NCI-H2227 treated with DMSO at 0.1 percent for 48 hours (cell line): ENCODE measurements at regions not wholly inside any gene's neighbourhood (a gene's known extent, or its start where the extent isn't known, plus 50 kb on each side); places are given as distances from the start of the nearest gene placed in this dataset.

Experiments used
- DNase-seq: peaks from one replicate; lab custom pipeline; 2025; lab: John Stamatoyannopoulos, UW

- no peak for DNase-seq
These were observed 379.9 kb upstream of the RBMS3 start for GRCh38 chr3:28901018-28901417.

DNA sequence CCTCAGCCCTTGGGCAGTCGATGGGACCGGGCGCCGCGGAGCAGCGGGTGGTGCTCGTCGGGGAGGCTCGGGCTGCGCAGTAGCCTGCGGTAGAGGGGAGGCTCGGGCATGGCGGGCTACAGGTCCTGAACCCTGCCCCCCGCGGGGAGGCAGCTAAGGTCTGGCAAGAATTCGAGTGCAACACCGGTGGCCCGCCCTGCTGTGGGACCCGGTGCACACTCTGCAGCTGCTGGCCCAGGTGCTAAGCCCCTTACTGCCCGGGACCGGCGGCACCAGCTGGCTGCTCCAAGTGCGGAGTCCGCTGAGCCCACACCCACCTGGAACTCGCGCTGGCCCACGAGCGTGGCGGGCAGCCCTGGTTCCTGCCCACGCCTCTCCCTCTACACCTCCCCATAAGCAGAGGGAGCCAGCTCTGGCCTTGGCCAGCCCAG is 377.7 kb upstream of the RBMS3 start:
- no peak for DNase-seq

GRCh38 chr3:28905798-28906197 is 375.1 kb upstream of the RBMS3 start:
- no peak for DNase-seq

- DNase-seq: no peak
These were observed 374.1 kb upstream of the RBMS3 start for GRCh38 chr3:28906561-28907310.

GRCh38 chr3:28907616-28908015 is 373.3 kb upstream of the RBMS3 start:
- no peak for DNase-seq

- DNase-seq: no peak
These were observed 368.6 kb upstream of the RBMS3 start for GRCh38 chr3:28912120-28912885.

- no peak for DNase-seq
These were observed 364.9 kb upstream of the RBMS3 start for GRCh38 chr3:28915741-28916500.

DNA sequence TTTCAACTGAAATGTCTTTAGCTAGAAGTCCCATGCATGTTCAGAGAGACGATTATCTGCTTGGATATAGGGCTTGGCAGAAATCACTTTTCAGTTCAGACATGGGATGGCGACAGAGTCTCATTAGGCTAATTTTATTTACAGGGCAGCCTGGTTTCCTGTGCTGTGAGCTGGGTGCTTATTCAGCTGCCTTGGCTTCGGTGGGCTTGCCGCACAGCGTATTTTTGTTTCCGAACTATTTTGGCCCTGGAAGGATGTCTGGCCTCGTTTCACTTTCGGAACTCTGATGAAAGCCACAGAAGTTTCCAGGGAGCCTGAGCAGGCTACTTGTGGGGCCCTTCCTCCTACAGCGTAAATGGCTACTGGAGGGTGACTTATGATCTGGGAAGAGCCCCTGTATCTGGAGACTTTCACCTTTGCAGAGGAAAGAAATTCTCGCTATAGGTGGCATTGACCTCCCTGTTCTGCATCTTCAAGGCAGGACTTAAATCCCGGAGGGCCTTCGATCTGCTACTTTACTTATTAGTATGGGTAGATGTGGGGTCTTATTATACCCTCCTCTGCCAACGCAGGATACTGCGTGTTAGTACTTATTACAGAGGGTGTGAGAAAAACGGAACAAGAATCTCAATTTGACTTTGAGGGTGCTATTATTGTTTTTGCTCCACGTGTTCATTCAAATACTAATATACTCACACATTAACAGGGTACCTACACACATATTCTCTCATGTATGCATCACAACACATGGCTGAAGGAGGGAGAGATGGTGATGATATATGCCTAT is 364.0 kb upstream of the RBMS3 start:
- no peak for DNase-seq

DNA sequence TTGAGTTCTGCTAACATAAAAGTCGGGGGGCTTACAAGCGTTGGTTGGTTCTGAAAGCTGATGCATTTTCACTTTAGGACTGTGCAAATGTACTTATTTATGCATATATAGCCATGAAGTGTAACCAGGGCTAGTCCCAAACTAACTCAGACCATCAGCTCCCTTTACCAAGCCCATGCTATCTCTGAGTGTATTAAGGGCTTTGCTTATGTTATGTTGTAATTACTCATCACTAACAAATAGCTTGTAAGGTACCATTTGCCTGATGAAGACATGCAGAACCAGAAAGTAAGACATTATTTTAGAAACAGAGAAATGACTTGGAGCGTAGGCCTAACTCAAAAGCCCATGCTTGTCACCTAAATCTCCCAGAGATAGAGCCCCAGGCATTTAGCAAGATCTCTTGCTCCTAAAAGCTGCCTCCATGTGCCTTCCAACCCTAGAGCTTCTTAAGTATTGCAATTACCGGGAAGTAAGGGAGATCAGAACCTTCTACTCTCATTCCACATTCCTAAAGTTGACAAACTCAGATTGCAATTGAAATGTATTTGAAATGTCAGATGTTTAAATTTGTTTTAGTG is 362.9 kb upstream of the RBMS3 start:
- no peak for DNase-seq

- DNase-seq: no peak
These were observed 358.5 kb upstream of the RBMS3 start for GRCh38 chr3:28922376-28922775.

- DNase-seq: no peak
These were observed 356.9 kb upstream of the RBMS3 start for GRCh38 chr3:28923994-28924393.

GRCh38 chr3:28924744-28925360 is 356.0 kb upstream of the RBMS3 start:
- DNase-seq: no peak

DNA sequence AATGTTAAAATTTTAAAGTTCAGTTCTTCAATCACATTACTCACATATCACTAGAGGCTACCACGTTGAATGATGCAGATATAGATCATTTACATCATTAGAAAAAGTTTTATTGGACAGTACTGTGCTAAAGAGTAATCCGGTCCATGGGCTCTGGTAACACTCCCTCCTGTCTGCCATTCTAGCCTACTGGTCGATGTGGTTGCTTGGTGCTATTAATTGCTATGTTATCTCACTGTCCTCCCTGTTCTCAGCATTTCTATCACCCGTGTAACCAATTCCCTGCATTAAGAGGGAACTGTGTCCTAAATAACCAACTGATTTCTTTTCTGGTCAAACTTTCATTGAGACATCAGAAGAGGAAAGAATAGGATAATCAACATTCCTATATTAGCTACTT is 347.5 kb upstream of the RBMS3 start:
- DNase-seq: no peak

- DNase-seq: no peak
These were observed 346.6 kb upstream of the RBMS3 start for GRCh38 chr3:28934126-28934813.

- DNase-seq: no peak
These were observed 345.7 kb upstream of the RBMS3 start for GRCh38 chr3:28935146-28935545.

DNA sequence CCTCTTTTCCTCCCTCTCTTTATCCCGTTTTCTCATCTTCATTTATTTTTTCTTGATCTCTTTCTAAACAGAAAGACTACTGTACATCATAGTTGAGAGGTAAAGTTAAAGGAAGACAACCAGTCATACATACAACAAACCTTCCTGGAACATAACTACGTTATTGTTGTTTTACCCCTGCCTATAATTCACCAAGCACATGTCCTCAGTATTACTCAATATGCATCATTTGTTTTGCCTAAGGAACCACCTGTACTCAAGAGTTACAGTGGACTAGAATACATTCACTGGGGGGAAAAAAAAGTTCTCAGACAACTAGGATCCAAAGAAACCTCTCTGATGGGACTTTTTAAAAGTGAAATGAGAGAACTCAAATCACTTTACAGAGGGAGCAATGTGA is 344.7 kb upstream of the RBMS3 start:
- DNase-seq: no peak

- DNase-seq: no peak
These were observed 340.3 kb upstream of the RBMS3 start for GRCh38 chr3:28940530-28940929.

DNA sequence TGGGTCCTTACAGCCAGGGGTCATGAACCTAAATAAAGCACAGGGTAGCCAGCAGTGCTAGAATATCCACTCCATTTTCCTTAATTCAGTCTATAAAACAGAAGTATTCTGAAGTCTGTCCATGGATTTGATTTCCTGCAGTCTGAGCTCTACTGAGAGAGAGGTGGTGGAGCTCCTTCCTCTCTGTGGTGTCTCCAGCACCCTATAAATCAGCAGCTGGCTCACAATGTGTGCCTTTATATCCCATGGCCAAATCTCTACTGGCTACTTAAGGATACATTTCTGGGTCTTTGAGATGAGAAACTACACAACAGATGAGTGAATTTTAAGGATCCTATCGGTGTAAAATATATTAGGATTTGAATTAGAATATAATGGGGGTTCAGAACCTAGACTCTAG is 339.9 kb upstream of the RBMS3 start:
- no peak for DNase-seq

DNA sequence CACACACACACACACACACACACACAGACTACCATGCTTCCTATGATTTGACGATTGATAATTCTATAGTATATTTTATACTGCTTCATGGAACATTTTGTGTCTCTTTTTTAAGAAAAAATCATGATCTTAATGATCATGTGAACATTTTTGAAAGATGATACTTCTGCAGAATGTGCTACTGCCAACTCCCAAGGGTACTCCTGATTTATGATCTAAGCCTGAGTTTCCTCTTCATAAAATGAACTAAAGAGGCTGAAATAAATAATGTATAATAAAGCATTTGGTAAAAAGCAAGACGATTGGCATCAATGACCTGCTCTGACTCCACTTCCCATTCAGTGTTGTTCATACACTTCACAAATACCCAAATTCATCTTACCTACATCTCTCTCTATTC is 333.8 kb upstream of the RBMS3 start:
- DNase-seq: no peak

DNA sequence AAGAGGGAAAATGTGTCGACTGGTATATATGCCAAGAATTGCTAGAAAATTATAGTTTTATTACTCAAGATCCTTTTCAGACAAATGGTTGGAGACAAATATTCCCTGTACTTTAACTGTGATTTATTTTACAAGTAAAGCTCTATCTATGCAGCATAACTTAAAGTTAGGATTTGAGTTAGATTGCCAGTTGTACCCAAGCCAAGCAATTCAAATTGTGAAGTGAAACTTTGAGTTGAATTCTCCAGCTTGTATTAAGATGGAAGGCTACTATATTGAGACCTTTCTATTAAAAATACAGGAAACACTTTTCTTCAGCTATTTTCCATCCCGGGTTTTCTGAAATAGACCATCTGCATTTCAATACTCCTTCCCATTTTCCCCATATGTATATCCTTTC is 333.1 kb upstream of the RBMS3 start:
- no peak for DNase-seq

DNA sequence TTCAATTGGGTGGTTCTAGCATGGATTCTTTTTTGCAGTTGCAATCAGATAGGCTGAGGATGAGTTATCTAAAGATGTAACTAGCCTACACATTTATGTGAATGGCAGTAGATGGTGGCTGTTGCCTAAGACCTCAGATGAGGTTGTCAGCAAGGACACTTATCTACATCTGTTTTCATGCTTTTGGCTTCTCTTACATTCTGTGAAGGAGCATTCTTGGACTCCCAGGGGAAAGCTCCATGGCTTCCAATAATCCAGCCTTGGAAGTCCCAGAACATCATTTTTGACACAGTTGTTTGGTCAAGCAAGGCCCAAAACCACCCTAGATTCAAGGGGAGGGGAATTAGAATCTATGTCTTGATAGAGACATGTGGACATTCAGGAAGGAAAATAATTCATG is 332.2 kb upstream of the RBMS3 start:
- DNase-seq: no peak
